GM18870 (cell line): ENCODE measurements at regions not wholly inside any gene's neighbourhood (a gene's known extent, or its start where the extent isn't known, plus 50 kb on each side); places are given as distances from the start of the nearest gene placed in this dataset.

Experiments used
- ATAC-seq: cut with Tn5 transposase; IDR thresholded peaks from one replicate; pipeline ENCODE4 v1.9.1; 2021; ENCODE audit warnings: moderate library complexity; ENCODE audit not compliant: unreplicated experiment

DNA sequence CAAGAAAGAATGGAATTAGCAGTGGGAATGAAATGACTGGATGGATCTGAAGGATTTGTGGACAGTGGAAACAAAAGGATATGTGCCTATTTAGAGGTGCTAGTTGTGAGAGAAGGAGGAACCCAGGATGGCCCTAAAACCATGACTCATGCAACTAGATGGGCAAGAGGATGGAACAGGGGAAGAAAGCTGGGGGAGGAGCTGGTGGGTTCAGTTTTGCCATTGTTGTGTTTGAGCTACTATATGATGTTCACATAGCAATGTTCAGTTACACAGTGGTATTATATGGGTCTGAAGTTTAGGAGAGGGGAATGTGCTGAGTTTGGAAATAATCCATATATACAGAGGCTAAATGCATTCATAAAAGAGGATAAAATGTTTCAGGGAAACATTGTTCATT lies 125.7 kb upstream of the SSTR4 start:
- no peak for ATAC-seq

DNA sequence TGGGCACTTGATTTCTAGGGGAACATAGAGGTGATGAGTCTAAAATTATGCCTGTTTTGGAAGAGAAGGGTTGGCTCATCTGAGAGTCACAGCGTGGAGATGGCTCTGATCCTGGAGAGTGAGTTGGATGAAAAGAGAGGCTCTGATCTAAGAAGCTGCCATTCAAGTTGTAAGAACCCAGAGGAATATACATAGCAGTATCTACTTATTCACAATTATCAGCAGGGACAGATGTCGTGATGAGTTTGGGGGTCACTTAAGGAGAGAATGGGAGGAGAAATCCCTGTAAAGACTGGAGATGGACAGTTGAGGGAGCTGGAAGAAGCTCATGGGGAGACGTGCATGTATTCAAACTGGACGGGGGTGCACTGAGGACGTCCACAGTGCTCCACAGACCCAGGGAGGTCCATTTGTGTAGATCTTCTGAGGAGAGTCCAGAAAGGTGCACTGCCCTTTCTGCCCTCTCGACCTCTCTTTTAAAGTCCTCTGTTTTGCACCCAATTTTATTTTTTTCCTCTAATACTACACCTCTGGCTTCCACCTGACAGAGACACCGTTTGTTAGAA lies 124.7 kb upstream of the SSTR4 start:
- ATAC-seq = no peak

DNA sequence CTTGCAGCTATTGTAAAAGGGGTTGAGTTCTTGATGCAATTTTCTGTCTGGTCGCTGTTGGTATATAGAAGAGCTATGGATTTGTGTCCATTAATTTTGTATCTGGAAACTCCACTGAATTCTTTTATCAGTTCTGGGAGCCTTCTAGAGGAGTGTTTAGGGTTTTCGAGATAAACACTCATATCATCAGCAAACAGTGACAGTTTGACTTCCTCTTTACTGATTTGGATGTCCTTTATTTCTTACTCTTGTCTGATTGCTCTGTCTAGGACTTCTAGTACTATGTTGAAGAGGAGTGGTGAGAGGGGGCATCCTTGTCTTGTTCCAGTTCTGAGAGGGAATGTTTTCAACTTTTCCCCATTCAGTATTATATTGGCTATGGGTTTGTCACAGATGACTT lies 120.8 kb upstream of the SSTR4 start:
- ATAC-seq = no peak

DNA sequence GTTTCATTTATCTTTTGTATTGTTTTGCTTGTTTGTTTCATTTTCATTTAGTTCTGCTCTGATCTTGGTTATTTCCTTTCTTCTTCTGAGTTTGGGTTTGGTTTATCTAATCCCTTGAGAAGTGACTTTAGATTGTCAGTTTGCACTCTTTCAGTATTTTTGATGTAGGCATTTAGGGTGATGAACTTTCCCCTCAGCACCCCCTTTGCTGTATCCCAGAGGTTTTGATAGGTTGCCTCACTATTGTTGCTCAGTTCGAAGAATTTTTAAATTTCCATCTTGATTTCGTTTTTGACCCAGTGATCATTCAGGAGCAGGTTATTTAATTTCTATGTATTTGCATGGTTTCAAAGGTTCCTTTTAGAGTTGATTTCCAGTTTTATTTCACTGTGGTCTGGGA lies 119.6 kb upstream of the SSTR4 start:
- no peak for ATAC-seq

DNA sequence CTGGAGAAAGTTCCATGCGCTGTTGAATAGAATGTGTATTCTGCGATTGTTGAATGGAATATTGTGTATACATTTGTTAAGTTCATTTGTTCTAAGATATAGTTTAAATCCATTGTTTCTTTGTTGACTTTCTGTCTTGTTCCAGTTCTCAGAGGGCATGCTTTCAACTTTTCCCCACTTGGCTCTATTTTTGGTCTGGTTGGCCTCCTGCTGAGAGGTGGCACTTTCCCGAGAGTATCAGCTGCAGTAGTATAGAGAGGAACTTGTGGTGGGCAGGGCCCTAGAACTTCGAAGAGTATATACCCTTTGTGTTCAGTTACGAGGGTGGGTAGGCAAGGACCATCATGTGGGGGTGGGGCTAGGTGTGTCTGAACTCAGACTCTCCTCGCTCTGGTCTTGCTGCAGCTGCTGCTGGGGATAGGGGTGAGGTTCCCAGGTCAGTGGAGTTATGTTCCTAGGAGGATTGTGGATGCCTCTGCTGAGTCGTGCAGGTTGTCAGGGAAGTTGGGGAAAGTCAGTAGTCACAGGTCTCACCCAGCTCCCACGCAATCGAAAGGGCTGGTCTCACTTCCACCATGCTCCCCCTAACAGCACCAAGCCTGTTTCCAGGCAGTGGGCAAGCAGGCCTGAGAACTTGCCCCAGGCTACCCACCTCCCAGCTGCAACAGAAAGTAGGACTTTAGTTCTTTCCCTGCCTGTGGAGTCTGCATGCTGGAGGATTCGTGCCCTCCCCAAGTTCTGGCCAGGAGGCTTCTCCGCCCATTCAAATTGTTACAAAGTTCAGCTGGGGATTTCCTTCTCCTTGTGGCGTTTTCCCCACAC lies 118.9 kb upstream of the SSTR4 start:
- no peak for ATAC-seq

DNA sequence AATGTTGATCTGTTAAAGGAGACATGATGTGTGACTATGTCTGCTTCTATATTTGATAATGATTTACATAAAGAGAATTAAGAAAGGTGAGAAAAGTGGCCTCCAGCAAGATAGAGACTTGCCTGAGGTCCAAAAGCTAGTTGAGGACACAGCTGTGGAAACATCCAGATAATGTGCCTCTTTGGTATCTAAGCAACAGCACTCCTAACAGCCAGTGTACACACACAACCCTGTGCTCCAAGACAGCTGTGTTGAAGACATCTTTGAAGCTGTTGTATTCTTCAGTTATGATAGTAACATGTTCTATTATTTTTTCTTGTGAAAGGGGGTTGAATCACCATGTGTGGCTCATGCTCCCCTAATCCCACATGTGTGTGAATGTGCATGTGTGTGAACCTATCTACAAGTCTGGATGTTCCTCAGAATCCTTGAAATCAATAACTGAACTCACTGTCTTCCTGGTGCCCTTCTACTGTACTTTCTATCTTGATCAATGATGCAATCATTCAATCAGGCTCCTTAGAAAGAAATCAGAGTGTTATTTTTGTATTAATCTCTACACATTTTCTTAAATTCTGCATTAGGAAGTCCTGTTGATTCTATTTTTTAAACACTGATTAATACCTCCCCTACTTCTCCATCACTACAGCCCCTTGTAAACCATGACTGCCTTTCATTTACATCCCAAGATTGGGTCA lies 116.7 kb upstream of the SSTR4 start:
- no peak for ATAC-seq

DNA sequence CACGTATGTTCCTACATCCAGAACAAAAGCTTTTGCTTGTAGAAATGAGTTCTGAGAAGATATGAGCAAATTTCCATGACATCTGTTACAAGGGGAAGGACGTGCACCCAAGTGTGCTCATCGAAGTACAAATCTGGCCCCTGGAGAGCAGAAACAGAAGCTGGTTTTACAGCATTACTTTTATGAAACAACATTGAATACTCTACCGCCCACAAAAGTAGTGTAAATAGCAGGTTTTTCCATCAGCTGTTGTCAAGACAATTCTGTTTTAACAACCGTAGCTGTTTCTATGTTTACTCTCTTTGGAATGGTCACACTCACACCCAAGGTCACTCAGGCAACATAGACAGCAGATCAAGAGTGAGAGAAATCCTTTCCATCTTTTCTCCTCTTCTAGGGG lies 114.2 kb upstream of the SSTR4 start:
- ATAC-seq = no peak

DNA sequence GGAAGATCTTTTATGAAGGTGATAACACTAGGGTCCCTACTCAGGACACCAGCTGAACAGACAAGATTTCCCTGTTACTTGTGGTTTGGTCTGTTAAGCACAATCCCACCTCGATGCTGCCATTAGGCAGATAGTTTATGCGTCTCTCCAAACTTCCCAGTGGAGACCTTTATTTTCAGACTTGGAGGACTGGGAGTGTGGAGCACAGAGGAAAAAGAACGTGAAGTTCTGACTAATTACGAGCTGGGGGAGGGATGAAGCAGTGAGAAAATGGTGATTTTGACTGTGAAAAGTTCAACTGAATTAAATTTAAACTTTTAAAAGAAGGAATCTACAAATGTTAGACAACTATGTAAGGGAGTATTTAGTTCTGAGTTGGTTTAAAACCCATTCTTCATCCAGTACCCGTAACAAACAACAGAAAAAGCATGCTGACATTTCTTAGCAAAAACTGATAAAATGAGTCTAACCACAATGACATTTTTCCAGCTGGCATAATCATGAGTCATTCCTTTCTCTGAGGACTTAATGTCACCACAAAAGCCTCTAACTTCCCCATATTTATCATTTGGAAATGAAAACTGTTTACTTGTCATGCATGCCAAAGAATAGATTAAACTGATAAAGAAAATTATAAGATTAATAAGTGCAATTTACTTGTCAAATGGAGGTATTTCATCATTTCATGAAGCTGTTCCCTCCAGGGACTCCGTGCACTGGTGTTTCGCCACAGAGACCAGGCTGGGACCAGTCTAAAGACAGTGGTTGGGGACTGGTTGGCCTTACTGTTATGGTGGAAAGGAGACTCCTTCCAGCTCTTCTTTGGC lies 113.3 kb upstream of the SSTR4 start:
- no peak for ATAC-seq

DNA sequence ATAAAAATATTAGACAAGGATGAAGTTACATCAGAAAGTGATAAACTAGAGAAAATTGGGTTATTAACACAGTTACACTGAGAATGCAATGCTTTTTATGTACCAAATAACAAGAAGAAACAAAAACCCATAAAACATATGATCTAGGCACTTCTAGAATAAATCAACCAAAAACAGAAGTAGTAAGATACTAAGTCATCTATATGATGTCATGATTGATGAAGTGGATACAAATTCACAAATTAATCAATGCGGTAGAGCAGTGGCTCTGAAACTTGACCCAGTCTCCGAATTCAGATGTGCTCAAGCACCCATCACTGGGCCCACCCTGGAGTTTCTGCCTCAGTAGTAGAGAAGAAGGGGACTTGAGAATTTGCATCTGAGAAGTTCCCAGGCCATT lies 112.1 kb upstream of the SSTR4 start:
- no peak for ATAC-seq

DNA sequence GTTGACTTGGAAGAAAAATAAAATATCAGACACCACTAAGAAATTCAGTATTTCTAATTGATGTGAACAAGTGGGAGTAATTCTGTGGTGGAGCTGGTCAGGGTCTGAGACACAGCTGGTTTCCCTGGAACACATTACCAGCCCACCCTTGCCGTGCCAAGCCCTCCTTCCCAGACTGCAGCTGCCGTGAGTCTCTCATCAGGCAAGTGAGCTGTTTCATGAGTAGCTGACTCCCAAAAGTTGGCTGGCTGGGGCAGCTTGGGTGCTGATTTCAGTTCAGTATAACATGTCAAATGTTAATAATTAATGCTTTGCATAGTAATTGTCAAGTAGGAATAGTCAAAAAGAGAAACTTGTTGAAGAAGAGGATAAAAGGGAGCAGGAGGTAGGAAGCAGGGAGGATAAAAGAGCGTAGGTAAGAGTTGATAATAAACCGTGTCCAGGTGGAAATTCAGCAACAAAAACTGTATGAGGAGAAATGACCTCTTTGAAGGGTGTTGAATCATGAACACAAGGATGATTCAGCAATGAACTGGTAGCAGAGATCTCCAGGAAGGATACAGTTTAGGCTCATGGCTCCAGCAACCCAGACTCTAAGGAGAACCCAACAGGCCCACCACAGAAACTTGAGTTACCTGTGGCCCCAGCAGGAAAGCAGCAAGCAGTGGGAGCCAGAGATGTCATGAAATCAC lies 110.9 kb upstream of the SSTR4 start:
- no peak for ATAC-seq

DNA sequence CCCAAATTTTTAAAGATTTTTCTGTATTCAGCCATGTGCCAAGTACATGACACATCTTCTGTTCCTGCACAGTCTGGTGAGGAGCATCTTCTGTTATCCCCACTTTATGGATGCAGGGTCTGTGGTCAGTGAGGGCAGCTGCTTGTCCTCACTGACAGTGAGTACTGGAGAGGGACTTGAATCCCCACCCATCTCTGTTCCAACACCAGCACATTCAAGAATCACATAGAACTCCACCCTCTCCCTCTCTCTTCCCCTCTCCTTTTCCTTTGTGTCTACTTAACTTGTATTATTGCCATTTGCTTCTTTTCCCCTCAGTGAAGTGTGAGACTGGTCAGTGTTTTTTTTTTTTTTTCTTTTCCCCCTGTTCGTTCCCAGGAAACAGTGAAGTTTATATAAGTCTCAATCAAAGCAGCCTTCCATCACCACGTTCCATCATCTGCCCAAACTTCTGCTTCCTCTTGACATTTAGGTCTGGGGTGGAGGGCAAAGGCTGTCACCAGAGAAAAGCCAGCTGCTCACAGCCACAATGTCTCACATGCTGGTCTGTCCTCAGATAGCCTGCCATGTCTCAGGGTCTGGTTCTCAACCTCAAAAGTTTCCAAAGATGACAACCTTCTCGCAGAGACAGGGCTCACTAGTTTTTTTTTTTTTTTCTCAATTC lies 110.0 kb upstream of the SSTR4 start:
- no peak for ATAC-seq

DNA sequence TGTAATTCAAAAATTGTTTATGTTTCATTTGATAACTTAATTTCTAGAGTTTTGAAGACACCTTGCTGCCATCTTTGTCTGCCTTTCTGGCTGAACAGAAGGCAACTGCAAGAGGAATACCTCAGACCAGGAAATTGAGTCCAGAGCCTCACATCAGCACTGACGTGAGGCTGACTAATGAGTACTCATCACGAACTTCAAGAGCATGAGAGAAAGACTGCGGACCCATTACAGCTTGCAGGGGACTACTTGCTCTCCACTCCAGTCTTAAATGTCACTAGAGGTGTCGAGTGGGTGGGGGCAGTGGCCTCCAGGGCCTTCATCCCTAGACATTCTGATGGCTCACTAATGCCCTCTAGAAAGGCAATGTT lies 109.5 kb upstream of the SSTR4 start:
- ATAC-seq = no peak

DNA sequence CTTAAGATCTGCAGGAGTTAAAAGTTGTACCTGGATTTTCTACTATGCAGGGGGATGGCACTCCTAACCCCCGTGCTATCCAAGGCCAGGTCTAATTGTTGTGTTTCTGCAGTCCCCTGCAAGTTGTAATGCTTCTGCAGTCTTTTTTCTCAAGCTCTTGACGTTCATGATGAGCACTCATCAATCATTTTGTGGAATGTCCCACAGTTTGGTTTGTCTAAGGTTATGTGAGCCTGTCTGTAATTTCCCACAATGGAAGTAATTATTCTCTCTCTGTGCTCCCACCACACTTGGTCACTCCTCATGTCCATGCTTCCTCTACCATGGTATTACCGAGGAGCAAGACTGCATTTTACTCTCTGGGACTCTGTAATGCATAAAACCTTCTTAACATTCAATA lies 107.6 kb upstream of the SSTR4 start:
- ATAC-seq = no peak

DNA sequence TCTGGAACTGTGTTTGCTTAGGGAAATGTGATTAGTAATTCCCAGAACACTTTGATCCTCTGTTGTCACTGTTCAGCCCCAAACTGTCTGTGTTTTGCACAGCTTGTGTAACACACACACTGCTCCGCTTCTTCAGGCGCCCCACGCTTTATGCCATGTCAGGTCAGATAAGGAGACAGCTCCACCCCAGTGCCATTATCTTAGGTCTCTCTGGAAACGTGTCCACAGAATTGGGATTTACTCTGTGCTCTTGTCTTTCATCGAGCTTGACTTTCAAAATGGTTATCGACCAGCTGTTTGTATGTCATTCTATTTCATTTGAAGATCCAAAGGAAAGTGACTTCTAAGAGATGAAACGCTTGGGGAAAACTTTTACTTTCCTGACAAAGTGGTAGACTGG lies 106.4 kb upstream of the SSTR4 start:
- no peak for ATAC-seq

DNA sequence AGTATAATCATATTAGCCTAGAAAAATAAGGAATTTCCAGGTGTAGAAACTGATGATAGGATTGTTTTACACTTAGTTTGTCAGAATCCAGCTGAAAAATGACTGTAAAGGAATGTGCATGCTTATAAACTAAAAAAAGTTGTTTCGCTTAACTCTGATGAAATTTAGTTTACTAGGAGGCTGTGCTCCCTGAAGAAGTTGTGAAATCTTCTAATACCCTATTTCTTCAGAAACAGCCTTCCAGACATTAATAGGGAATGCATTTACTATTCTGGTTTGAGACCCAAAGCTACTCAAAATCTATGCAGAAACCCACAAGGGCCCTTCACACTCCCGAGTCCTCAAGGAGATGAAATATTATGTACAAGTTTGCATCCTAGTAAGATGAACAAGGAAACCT lies 105.5 kb upstream of the SSTR4 start:
- ATAC-seq = no peak

DNA sequence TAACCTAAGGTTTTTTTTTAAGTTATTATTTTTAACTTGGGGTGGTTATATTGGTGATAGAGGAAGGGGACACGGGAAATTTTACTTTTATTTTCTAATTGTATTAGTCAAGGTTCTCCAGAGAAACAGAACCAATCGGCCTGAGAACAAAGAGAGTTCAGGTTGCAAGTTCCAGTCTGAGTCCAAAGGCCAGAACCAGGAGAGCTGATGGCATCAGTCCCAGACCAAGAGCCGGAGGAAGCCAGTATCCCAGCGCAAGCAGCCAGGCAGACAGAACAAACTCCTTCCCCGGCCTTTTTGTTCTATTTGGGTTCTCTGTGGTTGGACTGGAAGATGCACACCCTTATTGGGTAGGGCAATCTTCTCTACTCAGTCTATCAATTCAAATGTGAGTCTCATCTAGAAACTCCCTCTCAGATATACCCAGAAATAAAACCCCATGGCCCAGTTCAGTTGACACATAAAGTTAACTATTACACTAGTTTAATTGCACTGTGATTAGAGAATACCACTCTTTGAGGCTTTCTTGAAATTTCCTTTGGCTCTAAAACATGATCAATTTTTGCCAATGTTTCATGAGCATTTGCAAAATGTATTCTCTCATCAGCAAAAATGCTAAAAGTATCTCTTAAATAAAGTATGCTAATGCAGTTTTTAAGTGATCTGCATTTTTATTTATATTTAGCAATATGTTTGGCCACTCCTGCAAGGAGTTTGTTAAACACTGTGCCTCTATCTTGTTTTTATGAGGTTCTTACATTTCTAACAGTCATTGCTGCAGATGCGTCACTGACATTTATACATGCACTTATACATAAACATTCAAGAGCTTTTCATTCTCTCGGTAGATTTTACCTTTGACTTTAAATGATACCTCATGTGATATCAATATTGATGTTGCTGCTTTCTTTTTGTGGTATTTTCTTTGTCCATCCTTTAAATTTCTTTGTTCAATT lies 103.2 kb upstream of the SSTR4 start:
- ATAC-seq = no peak

DNA sequence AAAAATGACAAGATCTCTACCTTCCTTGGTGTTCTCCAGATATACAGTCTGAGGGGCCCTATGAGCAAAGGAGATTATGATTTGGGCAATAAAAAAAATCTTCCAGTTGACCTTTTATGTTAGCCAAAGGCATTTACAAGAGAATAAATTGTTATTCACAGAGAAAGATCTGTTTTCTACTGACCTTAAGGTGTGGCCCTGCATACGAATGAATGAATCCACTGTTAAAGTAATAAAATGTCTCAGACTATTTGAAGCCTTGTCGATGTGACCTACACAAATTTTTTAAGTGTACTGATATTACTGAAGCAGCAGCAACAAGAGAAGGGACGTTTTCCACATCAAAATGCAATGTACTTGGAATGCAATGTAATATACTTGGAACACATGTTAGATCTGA lies 95.9 kb upstream of the SSTR4 start:
- no peak for ATAC-seq

DNA sequence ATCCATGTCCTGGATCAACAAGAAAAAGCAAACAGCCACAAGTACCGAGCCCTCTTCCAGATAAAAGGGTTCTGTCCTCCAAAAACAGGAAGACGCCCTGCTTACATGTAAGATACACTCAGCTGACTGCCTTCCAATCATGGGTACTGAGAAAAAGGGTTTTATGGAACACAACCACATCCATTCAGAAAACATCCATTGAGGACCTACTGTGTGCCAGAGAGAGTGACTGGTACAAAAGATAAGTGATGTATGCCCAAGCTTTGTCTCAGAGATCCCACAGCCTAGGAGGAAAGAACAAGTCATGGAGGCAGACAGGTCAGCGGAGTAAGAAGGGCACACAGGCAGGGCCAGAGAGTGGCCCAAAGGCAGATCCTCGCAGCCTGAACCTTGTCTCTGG lies 94.8 kb upstream of the SSTR4 start:
- no peak for ATAC-seq

DNA sequence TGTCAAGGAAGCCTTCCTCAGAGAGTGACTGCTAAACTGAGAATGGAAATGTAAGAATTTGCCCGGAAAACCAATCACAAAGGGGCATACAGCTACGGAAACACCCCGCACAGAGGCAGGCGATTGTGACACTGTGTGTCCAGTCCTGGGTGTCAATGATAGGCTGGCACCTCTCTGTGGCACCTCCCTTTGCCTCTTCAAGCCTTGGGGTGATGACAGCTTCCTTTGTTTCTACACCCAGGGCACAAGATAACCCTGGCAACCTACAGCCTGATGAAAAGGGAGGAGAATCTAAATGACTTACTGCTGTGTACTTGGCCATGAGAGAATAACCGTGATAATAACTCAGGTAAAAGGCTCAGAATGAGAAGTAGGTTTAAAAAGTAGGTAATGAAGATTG lies 93.6 kb upstream of the SSTR4 start:
- no peak for ATAC-seq
